ENCODE measurements at regions not wholly inside any gene's neighbourhood (a gene's known extent, or its start where the extent isn't known, plus 50 kb on each side); places are given as distances from the start of the nearest gene placed in this dataset.

GRCh38 chrX:45766981-45767501 is 566.4 kb upstream of the DIPK2B start:
- DNase-seq = no peak

- DNase-seq = peak; percentile 7
Measured at GRCh38 chrX:45765767-45766166, 565.1 kb upstream of the DIPK2B start.

- DNase-seq = no peak
Measured at GRCh38 chrX:45765281-45765680, 564.6 kb upstream of the DIPK2B start.

GRCh38 chrX:45762699-45763647 is 562.3 kb upstream of the DIPK2B start:
- DNase-seq = no peak

GRCh38 chrX:45761920-45762319 is 561.2 kb upstream of the DIPK2B start:
- DNase-seq = no peak

GRCh38 chrX:45760187-45760742 is 559.6 kb upstream of the DIPK2B start:
- DNase-seq = no peak

GRCh38 chrX:45758738-45759397 is 558.2 kb upstream of the DIPK2B start:
- peak; percentile 46 for DNase-seq

- DNase-seq = peak; percentile 39
Measured at GRCh38 chrX:45758319-45758718, 557.6 kb upstream of the DIPK2B start.

GRCh38 chrX:45757272-45757671 is 556.6 kb upstream of the DIPK2B start:
- no peak for DNase-seq

GRCh38 chrX:45756557-45756956 is 555.9 kb upstream of the DIPK2B start:
- DNase-seq = no peak

- DNase-seq = no peak
Measured at GRCh38 chrX:45755703-45756102, 555.0 kb upstream of the DIPK2B start.

- DNase-seq = no peak
Measured at GRCh38 chrX:45751156-45751555, 550.5 kb upstream of the DIPK2B start.

GRCh38 chrX:45750639-45751038 is 550.0 kb upstream of the DIPK2B start:
- DNase-seq = no peak

- peak; percentile 10 for DNase-seq
Measured at GRCh38 chrX:45749375-45749774, 548.7 kb upstream of the DIPK2B start.

- no peak for DNase-seq
Measured at GRCh38 chrX:45748369-45748774, 547.7 kb upstream of the DIPK2B start.

- no peak for DNase-seq
Measured at GRCh38 chrX:45747905-45748304, 547.2 kb upstream of the DIPK2B start.

- no peak for DNase-seq
Measured at GRCh38 chrX:45745479-45745878, 544.8 kb upstream of the DIPK2B start.

GRCh38 chrX:45743906-45744625 is 543.4 kb upstream of the DIPK2B start:
- no peak for DNase-seq

GRCh38 chrX:45743081-45743533 is 542.4 kb upstream of the DIPK2B start:
- no peak for DNase-seq

GRCh38 chrX:45740291-45740690 is 539.6 kb upstream of the DIPK2B start:
- DNase-seq = no peak

- no peak for DNase-seq
Measured at GRCh38 chrX:45735571-45735970, 534.9 kb upstream of the DIPK2B start.

- DNase-seq = no peak
Measured at GRCh38 chrX:45731448-45731847, 530.8 kb upstream of the DIPK2B start.

- DNase-seq = no peak
Measured at GRCh38 chrX:45727761-45728160, 527.1 kb upstream of the DIPK2B start.
